ENCODE measurements at regions not wholly inside any gene's neighbourhood (a gene's known extent, or its start where the extent isn't known, plus 50 kb on each side); places are given as distances from the start of the nearest gene placed in this dataset.

GRCh38 chr5:60196385-60197113 lies 303.0 kb upstream of the PDE4D start:
- no peak overlapping the region for H3K4me3 Mint-ChIP-seq
- H3K9me3 Mint-ChIP-seq: peaks cover 5% of the 10 kb centered on the region
- no peaks in the 10 kb centered on the region for H3K36me3 Mint-ChIP-seq (ENCODE audit: low read depth)
- intact Hi-C loops (cut with micrococcal nuclease): no loop called here
- no peak for DNase-seq
- H3K27ac Mint-ChIP-seq: no peak overlapping the region
- H3K4me1 Mint-ChIP-seq (ENCODE audit: low read depth): no peaks in the 10 kb centered on the region
- CTCF ChIA-PET: interaction anchor here (1.4 kb wide), 1 partner anchor 8 kb away, joined by 3 read pairs; no protein-coding TSS in a partner anchor
- no peaks in the 10 kb centered on the region for H3K27me3 Mint-ChIP-seq (ENCODE audit: low read depth)

DNA sequence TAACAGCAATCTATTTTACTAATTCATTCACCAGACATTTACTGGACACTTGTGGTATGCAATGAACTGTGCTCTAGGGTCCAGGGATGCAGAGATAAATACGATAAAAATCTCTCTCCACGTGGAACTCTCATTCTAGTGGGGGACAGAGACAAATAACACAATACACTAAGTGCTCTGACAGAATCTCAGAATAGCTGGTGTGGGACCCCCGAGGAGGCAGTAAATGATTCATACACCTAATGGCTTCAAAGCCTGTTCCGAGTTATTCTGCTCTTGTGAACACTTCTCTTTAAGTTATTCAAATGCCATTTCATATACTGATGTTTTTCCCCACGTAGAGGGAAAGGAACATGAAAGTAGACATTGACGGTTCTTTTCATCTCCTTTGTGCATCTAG lies 302.0 kb upstream of the PDE4D start:
- no peak overlapping the region for H3K27ac Mint-ChIP-seq
- H3K4me3 Mint-ChIP-seq: no peak overlapping the region
- CTCF ChIA-PET: interaction anchor here (1.4 kb wide), 1 partner anchor 9 kb away, joined by 3 read pairs; no protein-coding TSS in a partner anchor
- intact Hi-C loops (cut with micrococcal nuclease): no loop called here
- H3K36me3 Mint-ChIP-seq (ENCODE audit: low read depth): no peaks in the 10 kb centered on the region
- H3K9me3 Mint-ChIP-seq: peaks cover 5% of the 10 kb centered on the region
- DNase-seq: no peak
- no peaks in the 10 kb centered on the region for H3K27me3 Mint-ChIP-seq (ENCODE audit: low read depth)
- H3K4me1 Mint-ChIP-seq (ENCODE audit: low read depth): no peaks in the 10 kb centered on the region

DNA sequence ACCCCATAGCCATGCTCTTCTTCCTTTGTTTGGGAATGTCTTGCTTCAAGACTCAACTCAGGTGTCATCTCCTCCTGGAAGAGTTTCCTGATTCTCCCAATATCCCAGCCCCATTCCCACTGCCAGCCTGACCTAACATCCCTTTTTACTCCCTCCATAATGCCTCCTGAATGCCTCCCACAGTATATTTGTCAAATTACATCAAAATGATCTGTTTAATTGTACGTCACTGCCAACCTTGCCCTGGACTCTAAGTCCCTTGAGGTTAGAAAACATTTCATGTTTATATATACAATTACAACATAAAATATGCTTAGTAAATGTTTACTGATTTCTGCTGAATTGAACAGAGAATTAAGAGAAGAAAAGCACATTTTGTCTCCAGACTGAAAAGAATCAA lies 301.6 kb upstream of the PDE4D start:
- CTCF ChIA-PET: no interaction called here
- Mint-ChIP-seq H3K36me3 (ENCODE audit: low read depth) (no peaks in the 10 kb centered on the region), H3K9me3 (peaks cover 5% of the 10 kb centered on the region), H3K4me3 (no peak overlapping the region), H3K27me3 (ENCODE audit: low read depth) (no peaks in the 10 kb centered on the region), H3K27ac (no peak overlapping the region), H3K4me1 (ENCODE audit: low read depth) (no peaks in the 10 kb centered on the region)
- intact Hi-C loops (cut with micrococcal nuclease): no loop called here
- DNase-seq: no peak

DNA sequence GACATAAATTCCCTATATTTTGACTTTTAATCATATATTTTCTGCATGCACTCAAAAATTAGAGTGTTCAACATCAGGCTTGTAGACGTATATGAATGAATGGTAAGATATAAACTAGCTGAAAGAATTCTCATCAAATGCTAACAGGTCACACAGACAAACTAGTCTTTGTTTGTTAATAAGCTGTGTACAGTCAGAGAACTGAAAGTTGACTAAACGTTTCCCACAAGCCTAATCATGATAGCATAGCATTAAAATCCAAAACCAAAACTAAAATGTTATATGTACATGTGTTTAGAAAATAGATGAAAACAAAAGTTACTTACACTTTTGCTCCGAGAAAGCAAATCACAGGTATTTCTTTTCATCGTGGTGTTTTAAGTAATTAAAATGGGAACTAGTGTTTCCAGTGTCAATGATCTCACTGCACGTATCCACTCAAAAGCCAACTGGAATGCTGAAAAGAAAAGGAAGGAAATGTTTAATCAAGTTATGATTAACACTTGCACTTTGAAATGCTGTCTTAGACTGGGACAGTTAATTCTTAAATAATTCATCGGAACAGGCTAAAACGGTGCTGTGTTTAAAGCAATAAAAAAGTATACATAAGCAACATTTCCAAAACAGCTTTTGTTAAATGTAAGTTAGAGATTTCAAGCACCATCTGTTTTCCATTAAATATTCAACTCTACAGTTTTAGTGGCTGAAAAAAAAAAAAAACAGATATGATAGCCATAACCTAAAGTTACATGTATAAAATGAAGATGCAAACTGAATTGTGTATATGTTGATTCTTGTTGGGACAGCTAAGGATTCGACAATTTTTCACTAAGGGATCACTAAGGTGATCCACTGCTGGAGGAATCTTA lies 291.9 kb upstream of the PDE4D start:
- no peak for DNase-seq
- peaks cover 2% of the 10 kb centered on the region for H3K9me3 Mint-ChIP-seq
- CTCF ChIA-PET: interaction anchor here (0.6 kb wide), 1 partner anchor 98 kb away, joined by 3 read pairs; no protein-coding TSS in a partner anchor
- H3K27me3 Mint-ChIP-seq (ENCODE audit: low read depth): no peaks in the 10 kb centered on the region
- no peaks in the 10 kb centered on the region for H3K36me3 Mint-ChIP-seq (ENCODE audit: low read depth)
- H3K27ac Mint-ChIP-seq: no peak overlapping the region
- intact Hi-C loops (cut with micrococcal nuclease): no loop called here
- no peaks in the 10 kb centered on the region for H3K4me1 Mint-ChIP-seq (ENCODE audit: low read depth)
- no peak overlapping the region for H3K4me3 Mint-ChIP-seq

DNA sequence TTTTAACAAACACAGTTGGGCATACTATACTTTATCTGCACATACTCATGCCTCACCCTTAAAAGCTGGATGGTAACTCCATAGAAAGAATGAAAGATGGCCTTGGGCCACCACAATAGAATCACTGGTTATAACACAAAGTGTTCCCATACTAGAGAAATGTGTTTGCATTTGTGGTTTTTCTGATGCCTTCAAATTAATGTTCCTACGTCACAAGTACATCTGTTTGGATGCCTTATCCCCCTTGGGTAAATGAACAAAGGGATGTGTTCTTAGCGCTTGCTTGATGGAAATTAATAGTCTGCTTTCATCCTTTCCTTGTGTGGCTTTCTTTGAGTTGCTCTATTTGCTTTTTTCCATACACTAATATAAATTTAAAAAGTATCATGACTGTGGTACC lies 291.1 kb upstream of the PDE4D start:
- CTCF ChIA-PET: interaction anchor here (0.6 kb wide), 1 partner anchor 99 kb away, joined by 3 read pairs; no protein-coding TSS in a partner anchor
- H3K27ac Mint-ChIP-seq: no peak overlapping the region
- H3K27me3 Mint-ChIP-seq (ENCODE audit: low read depth): no peaks in the 10 kb centered on the region
- no peaks in the 10 kb centered on the region for H3K36me3 Mint-ChIP-seq (ENCODE audit: low read depth)
- DNase-seq: no peak
- H3K4me1 Mint-ChIP-seq (ENCODE audit: low read depth): no peaks in the 10 kb centered on the region
- peaks cover 2% of the 10 kb centered on the region for H3K9me3 Mint-ChIP-seq
- intact Hi-C loops (cut with micrococcal nuclease): no loop called here
- no peak overlapping the region for H3K4me3 Mint-ChIP-seq

- H3K4me1 Mint-ChIP-seq (ENCODE audit: low read depth): no peaks in the 10 kb centered on the region
- CTCF ChIA-PET: no interaction called here
- H3K27ac Mint-ChIP-seq: no peak overlapping the region
- no peaks in the 10 kb centered on the region for H3K27me3 Mint-ChIP-seq (ENCODE audit: low read depth)
- intact Hi-C loops (cut with micrococcal nuclease): no loop called here
- no peak for DNase-seq
- H3K36me3 Mint-ChIP-seq (ENCODE audit: low read depth): no peaks in the 10 kb centered on the region
- H3K9me3 Mint-ChIP-seq: peaks cover 2% of the 10 kb centered on the region
- no peak overlapping the region for H3K4me3 Mint-ChIP-seq
These were observed 290.4 kb upstream of the PDE4D start for GRCh38 chr5:60183881-60184280.

GRCh38 chr5:60178101-60178500 lies 284.6 kb upstream of the PDE4D start:
- Mint-ChIP-seq H3K4me1 (ENCODE audit: low read depth) (no peaks in the 10 kb centered on the region), H3K36me3 (ENCODE audit: low read depth) (no peaks in the 10 kb centered on the region), H3K9me3 (peaks cover 15% of the 10 kb centered on the region), H3K4me3 (no peak overlapping the region), H3K27ac (no peak overlapping the region), H3K27me3 (ENCODE audit: low read depth) (no peaks in the 10 kb centered on the region)
- CTCF ChIA-PET: no interaction called here
- intact Hi-C loops (cut with micrococcal nuclease): no loop called here
- no peak for DNase-seq

GRCh38 chr5:60177596-60177995 lies 284.1 kb upstream of the PDE4D start:
- intact Hi-C loops (cut with micrococcal nuclease): no loop called here
- no peaks in the 10 kb centered on the region for H3K4me1 Mint-ChIP-seq (ENCODE audit: low read depth)
- H3K36me3 Mint-ChIP-seq (ENCODE audit: low read depth): no peaks in the 10 kb centered on the region
- H3K27ac Mint-ChIP-seq: no peak overlapping the region
- H3K4me3 Mint-ChIP-seq: no peak overlapping the region
- CTCF ChIA-PET: no interaction called here
- peaks cover 15% of the 10 kb centered on the region for H3K9me3 Mint-ChIP-seq
- H3K27me3 Mint-ChIP-seq (ENCODE audit: low read depth): no peaks in the 10 kb centered on the region
- no peak for DNase-seq

GRCh38 chr5:60173667-60174066 lies 280.1 kb upstream of the PDE4D start:
- CTCF ChIA-PET: no interaction called here
- Mint-ChIP-seq H3K4me1 (ENCODE audit: low read depth) (no peaks in the 10 kb centered on the region), H3K27me3 (ENCODE audit: low read depth) (no peaks in the 10 kb centered on the region), H3K4me3 (no peak overlapping the region), H3K36me3 (ENCODE audit: low read depth) (no peaks in the 10 kb centered on the region), H3K9me3 (peaks cover 13% of the 10 kb centered on the region), H3K27ac (no peak overlapping the region)
- DNase-seq: no peak
- intact Hi-C loops (cut with micrococcal nuclease): no loop called here

GRCh38 chr5:60163762-60164161 lies 270.2 kb upstream of the PDE4D start:
- intact Hi-C loops (cut with micrococcal nuclease): no loop called here
- no peak overlapping the region for H3K4me3 Mint-ChIP-seq
- no peaks in the 10 kb centered on the region for H3K27me3 Mint-ChIP-seq (ENCODE audit: low read depth)
- H3K9me3 Mint-ChIP-seq: peaks cover 11% of the 10 kb centered on the region
- CTCF ChIA-PET: no interaction called here
- DNase-seq: no peak
- no peaks in the 10 kb centered on the region for H3K36me3 Mint-ChIP-seq (ENCODE audit: low read depth)
- no peak overlapping the region for H3K27ac Mint-ChIP-seq
- H3K4me1 Mint-ChIP-seq (ENCODE audit: low read depth): no peaks in the 10 kb centered on the region

GRCh38 chr5:60162441-60162840 lies 268.9 kb upstream of the PDE4D start:
- intact Hi-C loops (cut with micrococcal nuclease): no loop called here
- no peaks in the 10 kb centered on the region for H3K36me3 Mint-ChIP-seq (ENCODE audit: low read depth)
- H3K27ac Mint-ChIP-seq: no peak overlapping the region
- H3K27me3 Mint-ChIP-seq (ENCODE audit: low read depth): no peaks in the 10 kb centered on the region
- H3K4me1 Mint-ChIP-seq (ENCODE audit: low read depth): no peaks in the 10 kb centered on the region
- peaks cover 5% of the 10 kb centered on the region for H3K9me3 Mint-ChIP-seq
- CTCF ChIA-PET: interaction anchor here (0.6 to 1.1 kb wide), 3 partner anchors 9 to 1345 kb away, joined by 3 read pairs; no protein-coding TSS in a partner anchor
- H3K4me3 Mint-ChIP-seq: no peak overlapping the region
- DNase-seq: no peak

DNA sequence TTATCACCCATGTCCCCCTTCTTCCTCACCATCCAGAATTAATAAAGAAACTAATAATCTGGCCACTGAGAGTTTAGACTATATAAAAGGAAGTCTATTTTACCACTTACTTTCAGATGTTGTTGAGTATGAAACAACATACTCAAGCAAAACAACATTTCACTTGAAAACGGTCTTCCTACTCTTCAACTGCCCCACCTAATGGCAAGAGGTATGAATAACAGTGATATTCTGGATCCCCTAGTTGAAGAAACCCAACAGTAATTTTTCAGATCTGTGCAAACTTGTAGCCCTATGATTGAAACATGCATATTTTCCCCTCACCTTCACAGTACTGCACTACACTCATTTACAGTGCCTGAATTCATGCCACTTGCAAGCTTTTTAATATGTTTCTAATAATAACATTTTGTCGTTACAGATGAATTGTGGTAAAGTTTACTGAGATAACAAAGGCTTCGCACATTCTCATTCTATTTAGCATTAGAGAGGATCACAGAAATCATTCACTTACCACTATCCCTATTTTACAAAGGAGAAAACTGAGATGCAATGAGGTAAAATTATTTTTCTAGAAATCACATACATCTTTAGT lies 267.9 kb upstream of the PDE4D start:
- no peaks in the 10 kb centered on the region for H3K36me3 Mint-ChIP-seq (ENCODE audit: low read depth)
- no peak overlapping the region for H3K4me3 Mint-ChIP-seq
- no peaks in the 10 kb centered on the region for H3K27me3 Mint-ChIP-seq (ENCODE audit: low read depth)
- H3K4me1 Mint-ChIP-seq (ENCODE audit: low read depth): no peaks in the 10 kb centered on the region
- intact Hi-C loops (cut with micrococcal nuclease): loop anchor here (1.0 kb wide), 1 partner anchor 348 kb away; no protein-coding TSS in a partner anchor
- no peak overlapping the region for H3K27ac Mint-ChIP-seq
- peaks cover 5% of the 10 kb centered on the region for H3K9me3 Mint-ChIP-seq
- DNase-seq: no peak
- CTCF ChIA-PET: interaction anchor here (1.1 kb wide), 1 partner anchor 350 kb away, joined by 3 read pairs; no protein-coding TSS in a partner anchor
